B cell (primary cell): ENCODE measurements at regions not wholly inside any gene's neighbourhood (a gene's known extent, or its start where the extent isn't known, plus 50 kb on each side); places are given as distances from the start of the nearest gene placed in this dataset.

ENCODE experiments used
- ATAC-seq: fragments of 200-7000 bp; cut with Tn5 transposase; one replicate; pipeline ENCODE4 v1.10.0; 2021; ENCODE audit warnings: low read depth, mild to moderate bottlenecking, moderate number of reproducible peaks, moderate library complexity
- CTCF ChIA-PET: fragments of 350-600 bp; sonication (Branson Sonifier 250); formaldehyde crosslinking; loops from one replicate; lab custom pipeline; 2021; ENCODE audit warnings: antibody characterized with exemption, inconsistent platforms; lab: Charles Lee
- POLR2A ChIA-PET: fragments of 350-600 bp; sonication (Branson Sonifier 250); formaldehyde crosslinking; loops from one replicate; lab custom pipeline; 2021; ENCODE audit warnings: antibody characterized with exemption; lab: Charles Lee
- DNase-seq: peaks from one replicate; pipeline ENCODE4 v3.0.0; 2013
- H2AFZ ChIP-seq: 2 replicates; pipeline ENCODE4 v1.6.1; 2012; ENCODE audit warnings: mild to moderate bottlenecking, low read depth, low read length; ENCODE audit not compliant: insufficient read depth, poor library complexity, severe bottlenecking
- H3K27ac ChIP-seq, 2 donors: 1 replicate in 1 of 2; 2 replicates in 1 of 2; pipeline ENCODE4 v1.5.1; 2012 to 2013; ENCODE audit warnings: low read length in 2 of 2, mild to moderate bottlenecking in 2 of 2, moderate library complexity in 1 of 2
- H3K27me3 ChIP-seq, 4 experiments: fragments of 200-600 bp in 1 of 4; sonication (generic) in 1 of 4; replicated peaks in 1 of 4; 1 replicate in 2 of 4; 2 replicates in 2 of 4; pipeline versions ENCODE4 v1.6.1 to v1.7.0; 2013 to 2016; ENCODE audit warnings: low read length in 3 of 4, mild to moderate bottlenecking in 2 of 4, mixed read lengths in 1 of 4, moderate library complexity in 1 of 4; ENCODE audit not compliant: insufficient read depth in 4 of 4, control insufficient read depth in 3 of 4; ENCODE audit errors: control extremely low read depth in 1 of 4
- H3K36me3 ChIP-seq, 2 experiments: replicated peaks in 1 of 2; 1 replicate in 1 of 2; 2 replicates in 1 of 2; pipeline versions ENCODE4 v1.6.1 to v1.7.1; 2013; ENCODE audit warnings: low read length in 1 of 2; ENCODE audit not compliant: insufficient read depth in 2 of 2, control insufficient read depth in 1 of 2; ENCODE audit errors: control extremely low read depth in 1 of 2, extremely low read depth in 1 of 2
- H3K4me1 ChIP-seq, 2 donors: fragments of 200-600 bp in 1 of 2; sonication (generic) in 1 of 2; 1 replicate in 1 of 2; 2 replicates in 1 of 2; pipeline versions ENCODE4 v1.5.1 to v1.6.1; 2013 to 2017; ENCODE audit warnings: low read length in 2 of 2; ENCODE audit not compliant: control insufficient read depth in 2 of 2, insufficient read depth in 2 of 2
- H3K4me2 ChIP-seq: replicated peaks from 2 replicates; pipeline ENCODE3; 2012; ENCODE audit warnings: mild to moderate bottlenecking, low read depth, low read length; ENCODE audit not compliant: poor library complexity, severe bottlenecking
- H3K4me3 ChIP-seq, 5 experiments: fragments of 200-600 bp in 1 of 5; sonication (generic) in 1 of 5; 1 replicate in 3 of 5; 2 replicates in 2 of 5; pipeline versions ENCODE4 v1.5.1 to v1.7.0; 2011 to 2016; ENCODE audit warnings: low read length in 4 of 5, mild to moderate bottlenecking in 4 of 5, low read depth in 2 of 5, control low read depth in 1 of 5, moderate library complexity in 1 of 5; ENCODE audit not compliant: insufficient read depth in 1 of 5; ENCODE audit errors: control extremely low read depth in 1 of 5, extremely low read depth in 1 of 5
- H3K79me2 ChIP-seq: fragments of 200-600 bp; sonication (generic); one replicate; pipeline ENCODE4 v1.6.0; 2016; ENCODE audit warnings: low read length; ENCODE audit not compliant: control insufficient read depth, insufficient read depth
- H3K9ac ChIP-seq: fragments of 200-600 bp; sonication (generic); 2 replicates; pipeline ENCODE4 v1.6.1; 2017; ENCODE audit warnings: mild to moderate bottlenecking, low read length, moderate library complexity
- H3K9me3 ChIP-seq, 3 donors: one replicate each; pipeline versions ENCODE4 v1.6.1 to v1.7.1; 2013; ENCODE audit warnings: low read length in 2 of 3; ENCODE audit not compliant: control insufficient read depth in 2 of 3, insufficient read depth in 1 of 3; ENCODE audit errors: control extremely low read depth in 1 of 3
- H4K20me1 ChIP-seq: 2 replicates; pipeline ENCODE4 v1.6.0; 2012; ENCODE audit warnings: mild to moderate bottlenecking, low read length; ENCODE audit not compliant: insufficient read depth, control insufficient read depth, poor library complexity, severe bottlenecking
- H3K27ac Mint-ChIP-seq: one replicate; pipeline ENCODE4 v1.8.0; 2021; ENCODE audit warnings: mixed read lengths
- H3K27me3 Mint-ChIP-seq: one replicate; pipeline ENCODE4 v1.8.0; 2021; ENCODE audit warnings: mixed read lengths
- H3K4me1 Mint-ChIP-seq: one replicate; pipeline ENCODE4 v1.8.0; 2021; ENCODE audit warnings: mixed read lengths
- H3K4me3 Mint-ChIP-seq: one replicate; pipeline ENCODE4 v1.8.0; 2021; ENCODE audit warnings: mixed read lengths
- H3K9me3 Mint-ChIP-seq: one replicate; pipeline ENCODE4 v1.8.0; 2022; ENCODE audit warnings: mixed read lengths; ENCODE audit not compliant: insufficient read depth
- EZH2 ChIP-seq: IDR thresholded peaks from 2 replicates; pipeline ENCODE4 v1.6.1; 2012; ENCODE audit warnings: borderline replicate concordance, low read depth, mild to moderate bottlenecking, moderate library complexity, low read length; ENCODE audit not compliant: insufficient read depth, poor library complexity, severe bottlenecking
- WGBS: methylation state at CpG from one replicate; pipeline ENCODE4 v1.1.5; 2013; ENCODE audit warnings: missing lambda C conversion rate; ENCODE audit not compliant: insufficient coverage; 5-methylcytosine and 5-hydroxymethylcytosine counted together
- intact Hi-C: fragments of 100-400 bp; cut with micrococcal nuclease; formaldehyde crosslinking; loops from one replicate; pipeline ENCODE4 v1.10.0; 2022
- TF ChIP-seq, protein P1 (sequence below): fragments of 200-600 bp; IDR thresholded peaks from one replicate; pipeline ENCODE4 v1.8.0; 2022; ENCODE audit warnings: antibody characterized with exemption, mild to moderate bottlenecking

GRCh38 chr2:37784071-37784758 is 112.8 kb upstream of the CDC42EP3 start:
- no peak overlapping the region for H3K4me2 ChIP-seq
- no peak for TF ChIP-seq EZH2
- TF ChIP-seq, protein P1, sequence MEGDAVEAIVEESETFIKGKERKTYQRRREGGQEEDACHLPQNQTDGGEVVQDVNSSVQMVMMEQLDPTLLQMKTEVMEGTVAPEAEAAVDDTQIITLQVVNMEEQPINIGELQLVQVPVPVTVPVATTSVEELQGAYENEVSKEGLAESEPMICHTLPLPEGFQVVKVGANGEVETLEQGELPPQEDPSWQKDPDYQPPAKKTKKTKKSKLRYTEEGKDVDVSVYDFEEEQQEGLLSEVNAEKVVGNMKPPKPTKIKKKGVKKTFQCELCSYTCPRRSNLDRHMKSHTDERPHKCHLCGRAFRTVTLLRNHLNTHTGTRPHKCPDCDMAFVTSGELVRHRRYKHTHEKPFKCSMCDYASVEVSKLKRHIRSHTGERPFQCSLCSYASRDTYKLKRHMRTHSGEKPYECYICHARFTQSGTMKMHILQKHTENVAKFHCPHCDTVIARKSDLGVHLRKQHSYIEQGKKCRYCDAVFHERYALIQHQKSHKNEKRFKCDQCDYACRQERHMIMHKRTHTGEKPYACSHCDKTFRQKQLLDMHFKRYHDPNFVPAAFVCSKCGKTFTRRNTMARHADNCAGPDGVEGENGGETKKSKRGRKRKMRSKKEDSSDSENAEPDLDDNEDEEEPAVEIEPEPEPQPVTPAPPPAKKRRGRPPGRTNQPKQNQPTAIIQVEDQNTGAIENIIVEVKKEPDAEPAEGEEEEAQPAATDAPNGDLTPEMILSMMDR = no peak
- H3K4me3 ChIP-seq = no peak overlapping the region
- Mint-ChIP-seq H3K4me3 (no peak overlapping the region), H3K4me1 (no peaks in the 10 kb centered on the region), H3K27me3 (peaks cover 6% of the 10 kb centered on the region), H3K27ac (no peak overlapping the region), H3K9me3 (peaks cover 10% of the 10 kb centered on the region)
- H3K27me3 ChIP-seq = no peaks in the 10 kb centered on the region
- POLR2A ChIA-PET = no interaction called here
- no peaks in the 10 kb centered on the region for H3K79me2 ChIP-seq
- CTCF ChIA-PET = no interaction called here
- no peaks in the 10 kb centered on the region for H4K20me1 ChIP-seq
- no peak overlapping the region for H3K27ac ChIP-seq
- H3K4me1 ChIP-seq = no peaks in the 10 kb centered on the region
- DNase-seq (no peak), ATAC-seq (no peak)
- peaks cover 0 to 7% (median 1%) of the 10 kb centered on the region in 3 donors for H3K9me3 ChIP-seq
- no peaks in the 10 kb centered on the region for H3K36me3 ChIP-seq
- H3K9ac ChIP-seq = no peak overlapping the region
- H2AFZ ChIP-seq = no peak overlapping the region
- 100% methylated on average over 1 of the region's 3 CpGs for WGBS
- intact Hi-C loops = no loop called here

DNA sequence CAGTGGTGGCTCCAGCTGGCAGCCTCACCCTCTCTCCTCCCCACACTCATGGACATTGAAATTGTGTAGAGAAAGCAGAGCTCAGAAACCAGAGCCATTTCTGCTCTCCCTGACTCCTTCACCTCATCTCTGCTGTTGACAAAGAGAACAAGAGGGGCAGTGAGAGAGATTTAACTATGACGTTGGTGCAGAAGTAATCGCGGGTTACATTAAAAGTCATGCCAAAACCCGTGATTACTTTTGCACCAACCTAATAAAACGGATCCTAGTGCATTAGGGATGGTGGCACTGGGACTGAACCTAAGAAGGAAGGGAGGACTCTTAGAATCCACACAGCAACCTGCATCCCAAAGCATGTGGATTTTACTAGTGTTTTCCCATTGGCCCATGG is 113.3 kb upstream of the CDC42EP3 start:
- H3K4me3 Mint-ChIP-seq = no peak overlapping the region

More for the DNA sequence above, 113.3 kb upstream of the CDC42EP3 start:
- H3K9ac ChIP-seq = no peak overlapping the region
- H3K4me1 Mint-ChIP-seq = no peaks in the 10 kb centered on the region
- no peaks in the 10 kb centered on the region for H3K4me1 ChIP-seq
- H3K27me3 ChIP-seq = no peaks in the 10 kb centered on the region
- H3K79me2 ChIP-seq = no peaks in the 10 kb centered on the region
- peaks cover 0 to 7% (median 1%) of the 10 kb centered on the region in 3 donors for H3K9me3 ChIP-seq
- H3K4me2 ChIP-seq = no peak overlapping the region
- CTCF ChIA-PET = no interaction called here
- H2AFZ ChIP-seq = no peak overlapping the region
- no CpG with 5 or more reads among the region's 5 CpGs for WGBS
- H3K27me3 Mint-ChIP-seq = peaks cover 6% of the 10 kb centered on the region
- H3K9me3 Mint-ChIP-seq = peaks cover 13% of the 10 kb centered on the region
- no peak overlapping the region for H3K4me3 ChIP-seq
- POLR2A ChIA-PET = no interaction called here
- no peak overlapping the region for H3K27ac ChIP-seq
- no peaks in the 10 kb centered on the region for H4K20me1 ChIP-seq
- H3K27ac Mint-ChIP-seq = no peak overlapping the region
- ATAC-seq = no peak
- no peak for DNase-seq
- TF ChIP-seq, protein P1 = no peak
- TF ChIP-seq EZH2 = no peak
- intact Hi-C loops = no loop called here
- no peaks in the 10 kb centered on the region for H3K36me3 ChIP-seq
